ENCODE measurements at regions not wholly inside any gene's neighbourhood (a gene's known extent, or its start where the extent isn't known, plus 50 kb on each side); places are given as distances from the start of the nearest gene placed in this dataset.
"Not testable (repeated sequence)": the region's sequence is repeated elsewhere in the genome, so short reads cannot be mapped to it uniquely, and the experiment has no call there.

GRCh38 chr4:1589098-1589497 lies 95.0 kb downstream of the FAM53A start:
- TF ChIP-seq CTCF (conservative IDR thresholded peaks at IDR 0.05) (no peak), ZFX (IDR thresholded peaks at IDR 0.05) (no peak)
- H3K27ac ChIP-seq, result no peak overlapping the region

GRCh38 chr4:1588306-1588705 lies 95.8 kb downstream of the FAM53A start:
- no peak overlapping the region for H3K27ac ChIP-seq
- TF ChIP-seq CTCF (conservative IDR thresholded peaks at IDR 0.05) (no peak), ZFX (IDR thresholded peaks at IDR 0.05) (no peak)

GRCh38 chr4:1584498-1584897 lies 99.6 kb downstream of the FAM53A start:
- TF ChIP-seq CTCF (conservative IDR thresholded peaks at IDR 0.05) (no peak), ZFX (IDR thresholded peaks at IDR 0.05) (no peak)
- no peak overlapping the region for H3K27ac ChIP-seq

- TF ChIP-seq CTCF (conservative IDR thresholded peaks at IDR 0.05), result no peak
- no peak for TF ChIP-seq ZFX (IDR thresholded peaks at IDR 0.05)
- no peak overlapping the region for H3K27ac ChIP-seq
These were observed 100.3 kb downstream of the FAM53A start for GRCh38 chr4:1583859-1584258.

- TF ChIP-seq ZFX (IDR thresholded peaks at IDR 0.05) (no peak), CTCF (conservative IDR thresholded peaks at IDR 0.05) (no peak)
These were observed 100.9 kb downstream of the FAM53A start for GRCh38 chr4:1583051-1583785.

GRCh38 chr4:1582227-1582626 lies 101.9 kb downstream of the FAM53A start:
- no peak overlapping the region for H3K27ac ChIP-seq
- TF ChIP-seq ZFX (IDR thresholded peaks at IDR 0.05) (no peak), CTCF (conservative IDR thresholded peaks at IDR 0.05) (no peak)

More at GRCh38 chr4:1583051-1583785, 100.9 kb downstream of the FAM53A start:
- H3K27ac ChIP-seq, result no peak overlapping the region

GRCh38 chr4:1581164-1581894 lies 102.8 kb downstream of the FAM53A start:
- not testable (repeated sequence) for H3K27ac ChIP-seq

- H3K27ac ChIP-seq, result not testable (repeated sequence)
These were observed 103.5 kb downstream of the FAM53A start for GRCh38 chr4:1580692-1581012.

Measured in C4-2B (cell line).